ENCODE measurements at regions not wholly inside any gene's neighbourhood (a gene's known extent, or its start where the extent isn't known, plus 50 kb on each side); places are given as distances from the start of the nearest gene placed in this dataset.

DNA sequence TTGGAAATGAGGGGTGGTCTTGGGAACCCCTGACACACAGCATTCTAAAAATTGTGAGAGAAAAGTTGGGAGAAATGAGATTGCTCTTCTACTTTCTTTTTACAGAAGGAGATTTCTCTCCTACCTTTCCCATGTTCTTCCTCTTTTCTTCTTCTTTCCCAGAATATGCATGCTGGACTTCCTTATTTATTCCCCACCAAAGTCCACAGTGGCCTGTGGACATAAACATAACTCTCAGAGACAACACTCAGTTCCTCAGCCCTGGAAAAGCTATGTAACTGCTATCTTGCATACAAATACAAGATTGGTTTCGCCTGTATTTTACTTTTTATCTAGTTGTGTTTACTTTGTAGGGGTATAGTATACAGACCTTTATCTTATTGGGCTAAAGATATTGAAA is 54.6 kb upstream of the C1GALT1 start:
- Histone ChIP-seq H3K4me1 (no peaks in the 10 kb centered on the region), H3K27me3 (no peaks in the 10 kb centered on the region), H3K9me3 (no peaks in the 10 kb centered on the region), H3K27ac (replicated peaks in 1 of 4) (no peak overlapping the region), H3K4me3 (no peak overlapping the region), H3K36me3 (no peaks in the 10 kb centered on the region)
- 88% methylated on average over 1 of the region's 1 CpG for WGBS
- no peak for DNase-seq (ENCODE audit: extremely low spot score)
- intact Hi-C loops (cut with DNase I): no loop called here
- no peak for TF ChIP-seq POLR2A (IDR thresholded peaks at IDR 0.05; ENCODE audit: low read depth)
- TF ChIP-seq, protein P1, sequence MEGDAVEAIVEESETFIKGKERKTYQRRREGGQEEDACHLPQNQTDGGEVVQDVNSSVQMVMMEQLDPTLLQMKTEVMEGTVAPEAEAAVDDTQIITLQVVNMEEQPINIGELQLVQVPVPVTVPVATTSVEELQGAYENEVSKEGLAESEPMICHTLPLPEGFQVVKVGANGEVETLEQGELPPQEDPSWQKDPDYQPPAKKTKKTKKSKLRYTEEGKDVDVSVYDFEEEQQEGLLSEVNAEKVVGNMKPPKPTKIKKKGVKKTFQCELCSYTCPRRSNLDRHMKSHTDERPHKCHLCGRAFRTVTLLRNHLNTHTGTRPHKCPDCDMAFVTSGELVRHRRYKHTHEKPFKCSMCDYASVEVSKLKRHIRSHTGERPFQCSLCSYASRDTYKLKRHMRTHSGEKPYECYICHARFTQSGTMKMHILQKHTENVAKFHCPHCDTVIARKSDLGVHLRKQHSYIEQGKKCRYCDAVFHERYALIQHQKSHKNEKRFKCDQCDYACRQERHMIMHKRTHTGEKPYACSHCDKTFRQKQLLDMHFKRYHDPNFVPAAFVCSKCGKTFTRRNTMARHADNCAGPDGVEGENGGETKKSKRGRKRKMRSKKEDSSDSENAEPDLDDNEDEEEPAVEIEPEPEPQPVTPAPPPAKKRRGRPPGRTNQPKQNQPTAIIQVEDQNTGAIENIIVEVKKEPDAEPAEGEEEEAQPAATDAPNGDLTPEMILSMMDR (IDR thresholded peaks at IDR 0.05): no peak
- TF ChIP-seq POLR2AphosphoS5 (IDR thresholded peaks at IDR 0.05): no peak
- TF ChIP-seq EP300 (IDR thresholded peaks at IDR 0.05): no peak

DNA sequence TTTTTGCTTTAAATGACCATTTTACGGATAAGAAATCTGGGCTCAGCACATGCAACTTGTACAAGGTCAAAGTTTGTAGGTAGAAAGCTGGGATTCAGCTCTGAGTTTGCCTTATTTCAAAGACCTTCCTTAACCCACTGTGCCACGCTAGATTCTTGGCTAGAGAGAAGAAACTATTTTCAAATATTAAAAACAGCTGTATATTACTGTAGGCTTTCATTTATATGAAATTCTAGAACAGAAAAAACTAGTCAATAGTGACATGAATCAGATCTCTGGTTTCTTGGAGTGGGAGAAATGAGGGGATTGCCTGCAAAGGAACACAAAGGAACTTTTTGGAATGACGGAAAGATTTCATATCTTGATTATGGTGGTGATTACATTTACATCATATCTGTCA is 53.0 kb upstream of the C1GALT1 start:
- WGBS: 78% methylated on average over 3 of the region's 3 CpGs
- no peaks in the 10 kb centered on the region for H3K36me3 ChIP-seq
- no peak for DNase-seq (ENCODE audit: extremely low spot score)
- intact Hi-C loops (cut with DNase I): no loop called here
- no peaks in the 10 kb centered on the region for H3K4me1 ChIP-seq
- no peaks in the 10 kb centered on the region for H3K9me3 ChIP-seq
- no peaks in the 10 kb centered on the region for H3K27me3 ChIP-seq
- no peak for TF ChIP-seq POLR2AphosphoS5 (IDR thresholded peaks at IDR 0.05)
- TF ChIP-seq, protein P1 (IDR thresholded peaks at IDR 0.05): no peak
- TF ChIP-seq EP300 (IDR thresholded peaks at IDR 0.05): no peak
- TF ChIP-seq POLR2A (IDR thresholded peaks at IDR 0.05; ENCODE audit: low read depth): no peak
- H3K4me3 ChIP-seq: no peak overlapping the region
- H3K27ac ChIP-seq (replicated peaks in 1 of 4): no peak overlapping the region

DNA sequence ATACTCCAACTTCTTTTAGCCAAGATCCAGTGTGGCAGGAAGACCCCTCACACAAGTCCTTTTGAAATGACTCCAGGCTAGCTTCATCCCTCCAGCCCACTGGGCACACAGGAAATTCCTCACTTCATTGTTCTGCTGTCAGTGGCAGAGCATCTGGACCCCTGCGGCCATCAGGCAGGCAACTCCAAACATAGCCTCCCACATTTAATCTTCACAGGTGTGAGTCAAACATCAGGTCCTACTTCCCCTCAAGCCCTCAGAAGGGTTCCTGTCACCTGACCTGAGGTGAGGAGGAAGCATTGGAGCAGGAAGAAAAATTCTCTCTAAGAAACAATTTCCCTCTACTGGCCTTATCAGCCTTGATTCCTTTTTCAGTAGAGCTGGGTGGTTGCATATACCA is 51.1 kb upstream of the C1GALT1 start:
- 92% methylated on average over 1 of the region's 1 CpG for WGBS
- Histone ChIP-seq H3K4me1 (no peaks in the 10 kb centered on the region), H3K4me3 (no peak overlapping the region), H3K27me3 (no peaks in the 10 kb centered on the region), H3K36me3 (no peaks in the 10 kb centered on the region), H3K27ac (replicated peaks in 1 of 4) (no peak overlapping the region), H3K9me3 (no peaks in the 10 kb centered on the region)
- intact Hi-C loops (cut with DNase I): no loop called here
- no peak for DNase-seq (ENCODE audit: extremely low spot score)
- TF ChIP-seq POLR2A (IDR thresholded peaks at IDR 0.05; ENCODE audit: low read depth): no peak
- TF ChIP-seq EP300 (IDR thresholded peaks at IDR 0.05): no peak
- no peak for TF ChIP-seq POLR2AphosphoS5 (IDR thresholded peaks at IDR 0.05)
- TF ChIP-seq, protein P1 (IDR thresholded peaks at IDR 0.05): no peak

Small RNA genes lying in the stretch of these regions (small RNA-seq; reads per million reads assigned to genes)
- gene AC079804.2 (0 reads per million in 3 donors), gene MIR3683 (0 reads per million in 3 donors), gene RF00019 (0 reads per million in 3 donors)

All from esophagus muscularis mucosa (tissue), 4 donors.